Eye (tissue), 1 donor: ENCODE measurements at regions not wholly inside any gene's neighbourhood (a gene's known extent, or its start where the extent isn't known, plus 50 kb on each side); places are given as distances from the start of the nearest gene placed in this dataset.

ENCODE experiments used
- DNase-seq: peaks from one replicate; pipeline ENCODE4 v3.0.0-alpha.2; 2015

GRCh38 chr5:124581738-124582560, 164.5 kb downstream of the ZNF608 start:
- DNase-seq: peak; percentile 94

DNA sequence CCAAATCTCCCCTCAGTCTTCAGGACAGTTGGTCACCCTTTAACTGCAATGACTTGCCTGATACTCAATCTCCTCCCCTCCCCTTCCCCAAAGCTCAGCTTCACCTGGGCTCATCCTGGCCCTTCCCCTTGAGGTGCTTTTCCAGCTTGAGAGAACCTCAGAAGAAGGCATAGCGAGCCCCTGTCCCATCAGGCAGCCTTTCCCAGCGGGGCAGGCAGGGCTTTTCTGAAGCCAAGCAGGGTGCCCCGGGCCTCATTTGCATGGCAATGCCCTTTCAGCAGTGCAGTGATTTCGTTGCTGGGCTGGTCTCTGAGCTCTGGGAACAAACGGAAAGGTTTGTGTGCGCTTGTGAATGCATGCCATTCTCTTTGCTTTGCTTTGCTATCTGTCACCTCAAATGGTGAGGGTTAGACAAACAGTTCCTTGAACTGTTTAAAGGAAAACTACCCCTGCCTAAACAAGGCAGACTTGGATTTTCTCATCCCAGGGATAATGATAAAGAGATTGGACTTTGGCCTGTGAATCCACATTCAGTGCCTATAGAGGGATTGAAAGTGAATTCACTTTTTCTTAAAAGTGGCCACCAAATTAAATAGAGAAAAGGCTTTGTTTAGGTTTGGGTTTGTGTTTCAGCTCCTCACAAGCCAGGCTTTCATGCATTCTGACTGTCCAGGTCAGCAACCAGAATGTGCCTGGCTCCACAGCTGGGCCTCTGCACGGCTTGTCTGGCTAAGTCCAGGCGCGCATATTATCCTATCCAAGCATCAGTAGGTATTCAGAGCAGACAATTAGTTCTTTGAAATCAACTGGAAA, 165.3 kb downstream of the ZNF608 start:
- DNase-seq: no peak

GRCh38 chr5:124580512-124580911, 165.9 kb downstream of the ZNF608 start:
- DNase-seq: no peak

- DNase-seq: no peak
Observed at GRCh38 chr5:124576848-124577409, 169.5 kb downstream of the ZNF608 start.

GRCh38 chr5:124575725-124576124, 170.7 kb downstream of the ZNF608 start:
- no peak for DNase-seq

- DNase-seq: peak; percentile 65
Observed at GRCh38 chr5:124574521-124575436, 171.7 kb downstream of the ZNF608 start.

DNA sequence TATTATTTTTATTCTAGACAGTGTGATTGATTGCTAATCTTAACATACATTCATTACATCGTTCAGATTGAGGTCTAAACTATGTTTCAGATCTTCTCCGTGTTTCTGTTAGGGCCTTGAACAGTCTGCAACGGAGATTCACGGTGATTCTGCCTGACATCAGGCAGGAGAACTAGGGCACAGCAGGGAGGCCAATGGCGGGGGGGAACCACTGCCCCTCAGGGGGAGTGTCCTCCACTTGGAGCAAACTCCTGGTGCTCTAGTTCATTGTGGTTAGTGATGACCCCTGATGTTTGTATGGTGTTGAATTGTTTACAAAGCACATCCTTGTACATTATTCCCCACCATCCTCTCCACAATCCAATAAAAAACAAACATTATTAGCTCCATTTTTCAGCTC, 173.5 kb downstream of the ZNF608 start:
- peak; percentile 77 for DNase-seq

GRCh38 chr5:124570285-124571035, 176.0 kb downstream of the ZNF608 start:
- DNase-seq: peak; percentile 74

- DNase-seq: no peak
Observed at GRCh38 chr5:124566875-124567450, 179.5 kb downstream of the ZNF608 start.

GRCh38 chr5:124561451-124561850, 185.0 kb downstream of the ZNF608 start:
- DNase-seq: no peak

DNA sequence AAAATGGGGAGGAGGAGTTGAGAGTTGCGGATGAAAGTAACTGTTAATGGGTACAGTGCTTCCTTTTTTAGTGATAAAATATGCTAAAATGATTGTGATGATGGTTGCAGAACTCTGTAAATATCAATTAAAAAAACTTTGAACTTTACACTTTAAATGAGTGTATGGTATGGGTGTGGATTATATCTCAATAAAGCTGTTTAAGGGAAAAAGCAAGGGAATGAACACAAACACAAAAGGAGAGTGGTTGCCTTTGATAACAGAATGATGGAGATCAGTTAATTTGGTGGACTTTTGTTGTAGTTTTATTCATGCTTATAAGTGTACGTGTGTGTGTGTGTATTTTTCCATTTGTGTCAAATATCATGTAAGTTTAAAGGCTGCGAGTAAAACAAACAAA, 186.1 kb downstream of the ZNF608 start:
- no peak for DNase-seq

GRCh38 chr5:124557761-124558160, 188.7 kb downstream of the ZNF608 start:
- no peak for DNase-seq

- peak; percentile 27 for DNase-seq
Observed at GRCh38 chr5:124554746-124555578, 191.5 kb downstream of the ZNF608 start.

- no peak for DNase-seq
Observed at GRCh38 chr5:124553911-124554310, 192.5 kb downstream of the ZNF608 start.

- DNase-seq: no peak
Observed at GRCh38 chr5:124552526-124552925, 193.9 kb downstream of the ZNF608 start.

- no peak for DNase-seq
Observed at GRCh38 chr5:124551939-124552279, 194.5 kb downstream of the ZNF608 start.

- DNase-seq: no peak
Observed at GRCh38 chr5:124550731-124551130, 195.7 kb downstream of the ZNF608 start.

DNA sequence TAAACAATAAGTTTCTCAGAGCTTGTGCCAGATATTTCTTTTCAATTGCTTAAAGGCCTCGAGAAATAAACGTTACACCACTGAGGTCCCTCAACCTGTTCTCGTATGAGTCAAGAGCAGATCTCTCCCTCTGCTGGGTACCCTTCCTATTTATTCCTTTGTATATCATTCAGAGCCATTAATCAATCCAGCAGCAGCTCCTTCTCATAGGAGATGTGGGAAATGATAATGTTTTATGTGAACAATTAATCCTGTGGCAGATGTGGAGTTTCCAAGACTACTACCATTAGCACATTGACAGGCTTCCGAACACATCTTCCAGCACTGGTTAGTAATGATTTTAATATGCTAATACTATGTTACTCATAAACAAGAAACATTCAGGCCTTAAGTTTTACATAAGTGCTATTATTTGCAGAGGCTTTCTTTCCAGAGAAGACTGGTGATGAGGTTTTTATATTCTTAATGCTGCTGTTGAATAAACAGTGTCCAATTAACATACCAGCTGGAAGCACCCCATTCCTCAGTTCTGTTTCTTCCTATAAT, 196.5 kb downstream of the ZNF608 start:
- no peak for DNase-seq

DNA sequence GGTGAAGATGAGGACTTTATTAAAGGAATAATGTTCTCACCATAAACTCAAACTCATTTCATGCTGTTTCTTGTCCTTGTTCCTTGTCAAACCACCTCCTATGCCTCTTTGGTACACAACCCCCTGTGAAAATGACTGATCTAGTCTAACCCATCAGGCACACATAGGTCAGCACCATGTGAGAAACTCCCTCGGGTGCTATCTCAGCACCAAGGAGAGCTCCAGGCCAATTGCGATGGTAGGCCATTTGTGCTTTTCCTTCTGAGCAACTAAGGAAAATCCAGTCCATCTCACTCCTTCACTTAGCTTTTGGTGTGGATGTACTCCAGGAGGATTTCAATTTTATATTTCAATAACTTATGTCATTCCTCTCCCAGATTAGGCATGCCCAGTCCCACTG, 199.8 kb downstream of the ZNF608 start:
- DNase-seq: peak; percentile 55

DNA sequence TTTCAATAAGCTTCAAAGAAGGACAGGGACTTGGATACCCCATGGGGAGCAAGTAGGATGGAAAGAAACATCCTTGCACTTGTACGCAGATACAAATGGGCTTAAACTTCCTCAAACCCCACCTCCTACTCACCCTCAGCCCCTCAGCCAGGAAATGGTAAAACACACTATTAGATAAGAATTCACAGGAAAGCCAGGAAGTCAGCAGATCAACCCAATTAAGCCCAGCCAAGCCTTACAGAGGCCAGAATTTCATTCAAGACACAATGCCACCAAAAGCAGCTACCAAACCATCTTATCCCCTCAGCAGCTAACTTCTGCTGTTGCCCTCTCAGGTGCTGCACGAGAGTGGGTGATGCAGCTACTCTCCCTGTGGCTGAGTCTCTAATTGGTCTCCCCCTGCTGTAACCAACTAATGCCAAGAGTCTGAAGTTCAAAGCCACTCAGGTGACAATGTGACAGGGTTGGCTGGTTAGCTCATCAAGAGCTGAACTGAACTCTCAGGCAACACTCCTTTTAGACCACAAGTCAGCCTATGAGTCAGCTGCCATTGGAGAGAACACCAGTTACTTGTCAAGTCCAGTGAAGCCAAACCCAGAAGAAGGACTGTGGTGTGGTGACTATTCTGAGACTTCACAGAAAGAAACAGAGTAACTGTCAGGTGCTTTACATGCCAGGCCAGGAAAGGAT, 201.9 kb downstream of the ZNF608 start:
- no peak for DNase-seq
